ENCODE measurements at regions not wholly inside any gene's neighbourhood (a gene's known extent, or its start where the extent isn't known, plus 50 kb on each side); places are given as distances from the start of the nearest gene placed in this dataset.

DNA sequence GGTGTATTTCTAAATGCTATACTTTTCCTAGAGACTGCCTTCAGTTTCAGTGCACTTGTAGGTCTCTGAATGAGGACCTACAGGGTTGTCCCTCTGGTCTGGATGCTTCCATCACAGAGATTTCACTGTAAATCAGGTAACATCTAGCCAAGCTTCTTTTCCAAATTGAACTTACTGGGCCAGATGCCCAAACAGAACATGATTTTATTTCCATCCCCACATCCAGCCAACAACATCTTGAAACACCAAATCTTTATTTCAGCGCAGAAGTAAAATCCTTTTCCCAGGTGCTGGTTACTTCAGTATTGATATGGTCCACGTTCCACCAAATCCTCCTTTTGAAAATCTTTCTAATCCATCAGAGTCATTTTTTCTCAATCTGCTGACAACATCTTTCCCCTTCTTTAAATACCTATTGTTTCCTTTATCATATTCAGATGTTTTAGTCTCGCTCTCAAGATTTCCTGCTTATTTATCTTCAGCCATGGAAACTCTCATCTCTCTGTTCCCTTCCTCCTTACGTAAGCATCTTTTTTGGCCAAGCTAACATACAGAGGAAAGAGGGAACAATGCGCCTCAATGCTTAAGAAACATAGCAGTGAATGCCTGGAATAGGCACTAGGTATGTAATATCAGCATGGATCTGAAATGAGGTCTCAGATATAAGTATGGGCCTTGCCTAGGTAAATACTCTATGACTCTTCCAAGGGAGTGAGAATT lies 201.2 kb upstream of the MTNR1B start:
- DNase-seq = no peak

DNA sequence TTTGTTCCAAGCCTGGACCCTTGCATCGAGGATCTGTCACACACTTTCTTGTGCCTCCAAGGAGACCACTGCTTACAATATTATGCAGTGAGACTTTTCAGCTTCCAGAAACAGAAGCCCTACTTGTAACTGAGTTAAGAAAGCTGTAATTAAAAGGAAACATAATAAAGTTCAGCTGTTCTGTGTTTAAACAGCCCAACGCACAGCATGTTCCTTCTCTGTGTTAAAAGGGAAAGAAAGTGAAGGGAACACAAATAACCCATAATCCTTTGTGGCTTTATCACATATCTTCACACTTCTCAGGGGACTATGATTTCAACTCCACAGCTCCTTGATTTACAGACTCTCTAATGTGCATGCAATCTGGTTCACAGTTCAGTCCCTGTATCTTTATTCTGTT lies 200.3 kb upstream of the MTNR1B start:
- no peak for DNase-seq

DNA sequence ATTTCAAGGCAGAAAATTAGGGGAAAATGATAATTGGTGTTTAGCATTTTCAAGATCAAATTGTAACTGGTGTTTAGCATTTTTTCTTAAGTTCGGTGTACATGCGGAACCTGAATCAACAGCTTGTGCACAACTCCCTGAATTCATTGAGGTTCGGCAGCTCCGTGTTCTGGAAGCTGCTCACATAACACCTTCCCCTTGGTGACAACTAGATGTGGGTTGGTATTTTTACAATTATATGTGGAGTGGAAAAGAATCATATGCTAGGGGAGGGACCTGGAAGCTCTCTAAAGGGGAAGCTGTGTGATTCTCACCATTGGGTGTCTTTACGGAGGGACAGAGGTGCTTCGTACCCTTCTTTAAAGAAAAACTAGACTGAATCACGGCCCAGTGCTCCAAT lies 199.0 kb upstream of the MTNR1B start:
- no peak for DNase-seq

DNA sequence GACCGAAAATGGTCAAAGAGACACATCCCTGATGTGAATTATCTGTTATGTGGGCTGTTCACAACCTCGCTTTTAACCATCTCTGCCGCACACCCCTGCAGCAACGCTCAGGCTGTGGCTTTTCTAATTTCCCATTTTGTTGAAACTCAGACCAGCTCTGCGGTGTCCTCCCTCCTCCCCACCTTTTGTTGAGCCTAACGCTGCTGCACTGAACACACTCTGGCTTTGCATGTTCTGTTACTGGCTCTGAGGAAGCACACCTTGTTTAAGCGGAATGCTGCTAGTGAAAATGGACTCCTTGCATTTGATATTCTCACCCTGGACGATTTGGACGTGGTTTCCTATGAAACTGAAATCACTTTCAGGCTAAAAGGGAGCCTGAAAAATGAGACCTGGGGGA lies 198.5 kb upstream of the MTNR1B start:
- no peak for DNase-seq

DNA sequence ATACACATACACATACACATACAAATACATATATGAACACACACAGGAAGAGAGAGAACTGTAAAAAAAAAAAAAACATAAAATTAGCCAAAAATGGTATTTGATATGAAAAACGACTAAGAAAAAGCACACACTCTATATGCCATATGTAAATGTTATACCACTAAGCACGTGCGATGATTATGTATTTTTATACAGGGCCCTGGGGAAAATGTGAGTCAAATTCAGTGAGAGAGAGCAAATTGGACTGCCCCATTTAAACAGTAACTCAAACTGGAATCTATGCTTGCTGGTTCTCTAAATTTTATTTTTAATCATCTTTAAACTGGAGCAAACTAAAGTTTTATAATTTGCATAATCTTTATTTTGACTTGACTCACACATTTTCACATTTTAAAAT lies 197.8 kb upstream of the MTNR1B start:
- no peak for DNase-seq

DNA sequence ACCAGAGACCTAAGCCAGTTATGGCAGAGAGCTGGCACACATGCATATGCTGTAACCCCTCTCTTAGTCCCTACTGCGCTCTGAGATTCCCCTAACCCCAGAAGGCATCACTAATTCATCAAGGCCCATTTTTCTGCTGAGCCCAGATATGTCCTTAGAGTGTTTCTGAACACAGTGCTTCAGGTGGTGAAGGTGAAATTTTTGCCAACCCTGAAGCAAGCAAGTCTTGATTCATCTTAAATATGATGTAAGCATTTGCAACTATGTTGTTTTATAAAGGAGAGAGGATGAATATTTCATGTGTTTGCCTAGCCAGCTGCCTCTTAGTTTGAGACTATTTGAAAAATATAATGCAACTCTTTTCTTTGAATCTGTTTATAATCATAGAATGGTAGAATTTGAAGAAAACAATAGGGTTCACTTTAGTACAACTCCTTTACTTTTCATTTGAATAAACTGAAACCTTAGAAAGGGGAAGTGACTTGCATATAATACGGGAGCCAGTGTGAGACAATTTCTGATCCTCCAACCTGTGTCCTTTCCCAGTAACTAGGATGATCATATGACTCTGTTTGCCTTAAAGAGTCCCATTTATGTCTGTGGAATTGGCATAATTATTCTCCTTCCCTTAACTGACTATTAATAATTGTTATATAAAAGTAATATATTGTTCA lies 194.3 kb upstream of the MTNR1B start:
- DNase-seq = no peak

DNA sequence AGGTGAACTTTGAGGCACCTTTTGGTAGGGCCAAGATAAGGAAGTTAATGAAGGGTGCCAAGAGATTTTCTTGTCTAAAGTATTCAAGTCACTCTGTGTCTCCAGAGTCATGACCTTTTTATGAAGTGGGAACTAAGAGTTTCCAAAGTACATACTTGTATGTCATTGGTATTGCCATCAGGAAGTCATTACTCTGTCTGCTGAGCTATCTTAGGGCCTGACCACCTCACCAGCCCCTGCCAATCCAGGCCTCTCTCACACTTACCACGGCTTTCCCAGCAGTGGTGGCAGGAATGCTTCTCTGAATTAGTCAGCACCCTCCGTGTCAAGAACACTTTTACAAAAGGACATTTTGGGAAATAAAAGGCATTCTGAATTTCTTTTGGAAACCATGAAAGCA lies 192.8 kb upstream of the MTNR1B start:
- DNase-seq = no peak

DNA sequence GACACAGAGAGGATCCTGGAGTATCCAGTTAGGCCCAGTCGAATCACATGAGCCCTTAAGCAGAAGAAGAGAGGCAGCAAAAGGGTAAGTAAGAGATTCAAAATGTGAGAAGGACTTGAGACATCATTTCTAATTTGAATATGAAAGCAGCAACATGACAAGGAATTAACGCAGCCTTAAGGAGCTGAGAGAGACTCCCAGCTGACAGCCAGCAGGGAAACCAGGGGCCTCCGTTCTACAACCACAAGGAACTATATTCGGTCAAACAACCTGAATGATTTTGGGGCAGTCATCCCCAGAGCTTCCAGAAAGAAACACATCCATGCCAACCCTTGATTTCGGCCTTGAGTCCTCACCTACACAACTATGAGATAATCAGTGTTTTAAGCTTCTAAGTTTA lies 189.7 kb upstream of the MTNR1B start:
- no peak for DNase-seq

DNA sequence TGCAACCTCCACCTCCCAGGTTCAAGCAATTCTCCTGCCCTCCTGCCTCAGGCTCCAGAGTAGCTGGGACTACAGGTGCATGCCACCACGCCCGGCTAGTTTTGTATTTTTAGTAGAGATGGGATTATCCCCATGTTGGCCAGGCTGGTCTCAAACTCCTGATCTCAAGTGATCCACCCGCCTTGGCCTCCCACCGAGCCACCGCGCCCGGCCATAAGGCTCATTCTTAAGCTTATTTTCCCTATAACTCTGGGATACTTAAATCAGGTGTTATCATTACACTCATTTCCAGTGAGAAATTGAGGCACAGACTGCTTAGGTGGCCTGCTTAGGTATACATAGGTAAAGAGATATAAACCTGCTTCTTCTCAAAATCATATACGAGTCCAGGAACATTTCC lies 188.3 kb upstream of the MTNR1B start:
- DNase-seq = no peak

DNA sequence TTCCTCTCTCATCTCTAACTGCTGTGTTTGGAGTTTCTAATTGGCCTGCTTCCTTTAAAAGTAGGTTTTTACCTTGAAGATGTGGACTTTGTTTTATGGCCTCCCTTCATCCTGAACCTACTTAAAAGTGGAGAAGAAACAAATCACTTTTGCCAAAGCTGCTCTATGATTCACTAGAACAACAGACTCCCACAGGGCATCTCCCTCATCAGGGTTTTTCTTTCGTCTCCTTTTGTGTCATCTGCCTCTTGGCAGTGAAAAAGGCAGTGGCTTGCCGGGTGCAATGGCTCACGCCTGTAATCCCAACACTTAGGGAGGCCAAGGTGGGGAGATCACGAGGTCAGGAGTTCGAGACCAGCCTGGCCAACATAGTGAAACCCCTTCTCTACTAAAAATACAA lies 186.6 kb upstream of the MTNR1B start:
- no peak for DNase-seq

DNA sequence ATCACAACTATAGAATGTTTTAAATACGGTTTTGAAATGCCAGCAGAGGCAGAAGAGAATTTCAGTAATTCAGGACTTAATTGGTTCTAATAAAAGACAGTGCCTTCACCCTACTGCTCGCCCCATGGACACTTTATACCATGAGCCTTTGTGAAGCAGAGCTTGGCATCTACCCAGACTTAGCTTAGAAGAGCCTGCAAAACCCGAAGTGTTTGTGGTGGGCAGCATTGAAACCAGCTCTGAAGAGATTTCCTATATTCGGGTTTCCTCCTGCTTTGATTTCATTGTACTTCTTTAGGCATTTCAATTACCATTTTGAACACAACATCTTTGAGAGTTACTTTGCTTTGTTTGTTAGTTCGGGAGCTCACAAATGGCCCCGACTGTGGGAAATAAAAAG lies 185.1 kb upstream of the MTNR1B start:
- DNase-seq = no peak

DNA sequence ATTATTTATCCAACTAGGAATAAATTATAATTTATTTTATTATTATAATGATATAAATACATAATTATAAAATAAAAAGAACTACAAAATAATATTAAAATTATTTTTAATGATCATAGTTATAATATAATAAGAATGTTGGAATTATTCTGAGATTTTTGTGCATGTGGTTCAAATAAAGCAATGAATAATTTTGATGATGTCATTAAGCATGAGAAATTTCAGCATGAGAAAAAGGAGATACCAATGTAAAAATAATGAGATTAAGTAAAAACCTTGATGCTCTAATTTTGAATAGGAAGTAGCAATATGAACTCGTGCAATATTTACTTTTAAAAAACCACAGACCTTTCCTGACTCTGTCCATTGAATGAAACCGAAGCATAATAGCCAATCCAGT lies 181.8 kb upstream of the MTNR1B start:
- DNase-seq = no peak

DNA sequence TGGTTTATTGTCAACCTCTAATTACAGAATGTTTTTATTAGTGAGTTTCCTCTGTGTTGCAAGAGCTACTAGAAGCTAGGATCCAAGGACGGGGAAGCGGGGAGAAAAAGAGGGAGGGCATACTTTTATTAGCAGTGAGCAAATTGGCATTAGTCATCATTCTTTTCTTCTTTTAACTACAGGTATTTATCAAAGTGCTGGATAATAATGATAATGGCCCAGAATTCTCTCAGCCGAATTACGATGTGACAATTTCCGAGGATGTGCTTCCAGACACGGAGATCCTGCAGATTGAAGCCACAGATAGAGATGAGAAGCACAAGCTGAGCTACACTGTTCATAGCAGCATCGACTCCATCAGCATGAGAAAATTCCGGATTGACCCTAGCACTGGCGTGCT lies 179.7 kb upstream of the MTNR1B start:
- no peak for DNase-seq

DNA sequence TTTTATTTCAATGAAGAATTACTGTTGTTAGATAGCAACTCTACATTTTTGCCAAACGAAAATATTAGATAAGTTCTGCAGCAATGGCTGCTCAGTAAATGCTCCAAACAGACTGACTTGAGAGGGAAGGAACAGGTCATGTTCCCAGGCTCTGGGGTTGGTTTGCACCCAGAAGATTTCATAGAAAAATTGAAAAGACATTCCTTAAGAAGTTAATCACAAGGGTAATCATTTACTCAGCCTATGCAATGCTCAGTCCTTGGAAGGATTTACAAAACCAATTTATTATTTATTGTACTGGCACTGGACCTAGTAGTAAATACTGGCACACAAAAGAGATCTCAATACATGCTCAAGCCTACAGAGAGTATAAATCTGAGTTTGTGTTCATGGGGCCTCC lies 179.1 kb upstream of the MTNR1B start:
- no peak for DNase-seq

DNA sequence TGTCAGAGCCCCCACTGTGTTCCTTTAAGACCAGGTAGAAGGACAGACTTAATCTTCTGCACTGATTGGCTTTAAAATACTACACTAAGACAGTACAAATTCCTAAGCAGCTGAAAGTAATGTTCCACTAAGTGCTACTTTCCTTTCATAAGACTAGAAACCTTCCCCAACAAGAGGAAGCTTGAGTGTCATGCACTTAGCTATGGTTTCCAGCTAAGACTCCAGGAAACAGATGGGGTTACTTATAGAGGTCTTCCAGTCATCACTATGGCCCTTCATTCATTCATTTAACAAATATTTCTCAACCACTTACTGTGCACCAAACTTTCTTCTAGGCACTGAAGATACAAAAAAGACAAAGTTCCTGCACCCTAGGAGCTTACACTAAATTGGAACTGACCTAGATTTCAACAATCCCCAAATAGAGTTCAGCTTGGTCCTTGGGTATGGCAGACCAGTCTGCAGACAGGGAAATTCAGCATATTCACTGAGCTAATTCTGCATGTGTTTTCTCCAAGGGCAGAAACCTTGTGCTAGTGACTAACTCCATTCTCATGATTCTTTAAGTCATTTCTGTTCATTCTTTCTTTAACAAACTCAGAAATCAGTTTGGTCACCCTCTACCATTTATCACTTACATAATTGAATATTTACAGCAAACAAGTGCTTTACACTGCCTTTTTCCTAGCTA lies 178.4 kb upstream of the MTNR1B start:
- DNase-seq = no peak

DNA sequence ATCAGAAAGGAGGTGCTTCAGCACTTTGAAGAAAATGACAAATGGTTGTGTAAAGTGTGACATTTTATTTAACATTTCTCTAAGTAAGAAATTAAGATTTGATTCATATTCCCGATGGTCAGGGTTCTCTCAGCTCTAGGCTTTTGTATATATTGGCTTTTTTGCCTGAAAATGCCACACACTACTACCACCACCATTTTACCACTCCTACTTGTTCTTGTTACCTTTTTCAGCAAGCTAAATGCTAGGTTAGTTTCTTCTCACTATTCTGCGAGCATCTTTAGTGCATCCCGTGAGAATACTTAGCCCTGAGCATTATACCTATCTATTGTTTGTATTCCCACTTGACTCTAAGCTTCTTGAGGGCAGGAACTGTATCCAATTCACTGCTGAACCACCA lies 177.6 kb upstream of the MTNR1B start:
- DNase-seq = no peak

DNA sequence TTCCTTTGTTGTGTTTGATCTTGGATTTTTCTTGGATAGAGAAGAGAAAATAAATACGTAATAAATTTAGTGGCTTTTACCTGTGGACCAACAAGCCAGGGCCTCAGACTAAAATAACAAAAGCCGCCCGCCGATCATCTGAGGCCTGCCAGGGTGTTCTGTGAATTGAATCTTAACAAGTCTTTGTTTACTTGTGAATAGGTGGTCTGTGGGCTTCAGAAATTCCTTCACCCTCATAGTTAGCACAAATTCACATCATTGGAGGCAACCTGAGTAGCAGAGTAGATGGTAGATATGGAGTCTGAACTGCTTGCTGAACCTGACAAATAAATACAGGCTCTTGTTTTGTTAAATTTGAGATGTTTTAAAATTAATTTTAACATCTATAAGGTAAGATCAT lies 176.3 kb upstream of the MTNR1B start:
- DNase-seq = no peak

DNA sequence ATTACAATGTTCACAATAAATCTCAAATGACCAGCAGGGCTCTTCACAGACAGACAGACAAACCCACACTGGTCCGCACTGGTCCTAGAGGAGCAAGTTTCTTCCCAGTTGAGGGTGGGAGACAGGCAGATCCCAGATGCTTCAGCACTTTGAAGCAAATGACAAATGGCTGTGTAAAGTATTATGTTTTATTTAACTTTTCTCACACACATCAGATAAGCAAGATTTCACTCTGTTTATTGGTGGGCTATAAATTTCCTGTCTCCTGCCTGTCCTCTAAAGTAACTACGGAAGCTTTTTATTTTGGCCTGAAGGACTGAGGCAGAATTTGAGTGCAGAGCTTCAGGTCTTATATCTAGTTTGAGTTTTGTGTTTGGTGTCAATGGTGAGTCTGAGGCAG lies 174.7 kb upstream of the MTNR1B start:
- no peak for DNase-seq

DNA sequence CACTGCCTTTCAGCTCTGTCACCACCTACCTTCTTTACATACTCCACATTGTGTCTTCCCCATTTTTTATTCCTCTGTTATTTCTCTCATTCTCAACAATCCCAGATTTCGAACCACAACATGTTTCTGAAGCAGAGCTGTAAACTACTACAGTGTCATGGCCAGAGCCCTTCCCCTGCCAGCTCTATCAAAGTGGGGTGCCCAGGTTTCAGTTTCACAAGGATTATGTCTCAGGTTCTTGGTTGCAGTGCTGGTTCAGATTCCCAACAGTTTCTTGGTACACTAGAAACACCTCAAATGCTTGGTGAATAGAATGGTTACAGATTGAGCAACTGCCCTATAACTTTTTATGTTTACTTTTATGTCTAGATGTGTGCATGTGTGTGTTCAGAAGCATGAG lies 172.7 kb upstream of the MTNR1B start:
- no peak for DNase-seq

DNA sequence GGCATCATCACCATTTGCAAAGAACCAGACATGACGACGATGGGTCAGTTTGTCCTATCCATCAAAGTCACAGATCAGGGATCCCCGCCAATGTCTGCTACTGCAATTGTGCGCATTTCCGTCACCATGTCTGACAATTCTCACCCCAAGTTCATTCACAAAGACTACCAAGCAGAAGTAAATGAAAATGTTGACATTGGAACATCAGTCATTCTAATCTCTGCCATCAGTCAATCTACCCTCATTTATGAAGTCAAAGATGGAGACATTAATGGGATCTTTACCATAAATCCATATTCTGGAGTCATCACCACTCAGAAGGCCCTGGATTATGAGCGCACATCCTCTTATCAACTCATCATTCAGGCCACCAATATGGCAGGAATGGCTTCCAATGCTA lies 171.6 kb upstream of the MTNR1B start:
- no peak for DNase-seq

DNA sequence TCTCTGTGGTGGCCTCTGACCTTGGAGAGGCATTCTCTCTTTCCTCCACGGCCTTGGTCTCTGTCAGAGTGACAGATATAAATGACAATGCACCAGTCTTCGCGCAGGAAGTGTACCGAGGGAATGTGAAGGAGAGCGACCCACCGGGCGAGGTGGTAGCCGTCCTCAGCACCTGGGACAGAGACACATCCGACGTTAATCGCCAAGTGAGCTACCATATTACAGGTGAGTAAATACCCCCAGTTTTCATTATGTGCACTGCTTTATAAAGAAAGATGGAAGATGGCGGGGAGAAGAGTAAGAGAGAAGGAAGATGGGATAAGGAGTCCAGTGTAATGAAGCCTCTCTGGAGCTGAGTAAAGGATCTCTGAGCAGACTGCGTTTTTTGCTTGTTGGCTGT lies 167.8 kb upstream of the MTNR1B start:
- DNase-seq = no peak

DNA sequence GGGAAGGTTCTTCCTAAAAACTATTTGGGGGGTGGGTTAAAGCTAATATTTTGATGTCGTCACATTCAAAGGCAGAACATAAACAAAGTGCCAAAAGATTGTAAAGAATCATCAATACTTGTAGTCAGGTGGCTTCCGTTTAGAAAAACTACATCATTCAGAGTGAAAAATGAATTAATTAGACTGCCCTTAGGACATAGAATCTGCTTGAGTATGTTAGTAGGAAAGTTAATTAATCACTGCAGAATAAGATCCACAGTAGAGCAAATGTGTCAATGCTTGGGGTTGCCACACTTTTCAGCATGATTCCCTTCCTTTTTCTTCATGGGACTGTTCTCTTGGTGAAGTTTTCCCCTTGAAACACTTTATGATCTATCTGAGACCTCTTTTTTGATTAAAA lies 166.8 kb upstream of the MTNR1B start:
- DNase-seq = no peak

DNA sequence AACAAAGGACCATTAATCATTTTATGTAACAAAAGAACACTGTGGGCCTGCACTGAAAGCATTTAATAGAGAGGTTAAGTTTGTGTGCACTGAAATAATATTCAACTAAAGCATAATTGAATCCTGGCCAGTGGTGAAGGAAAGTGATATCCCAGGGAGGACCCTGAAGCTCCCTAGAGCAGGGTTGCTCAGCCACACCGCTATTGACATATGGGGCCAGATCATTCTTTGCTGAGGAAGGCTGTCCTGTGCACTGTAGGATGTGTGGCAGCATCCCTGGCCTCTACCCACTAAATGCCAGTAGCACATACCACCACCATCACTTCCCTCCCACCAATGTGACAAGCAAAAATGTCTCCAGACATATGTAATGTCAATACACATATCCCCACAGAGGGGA lies 166.1 kb upstream of the MTNR1B start:
- DNase-seq = no peak

DNA sequence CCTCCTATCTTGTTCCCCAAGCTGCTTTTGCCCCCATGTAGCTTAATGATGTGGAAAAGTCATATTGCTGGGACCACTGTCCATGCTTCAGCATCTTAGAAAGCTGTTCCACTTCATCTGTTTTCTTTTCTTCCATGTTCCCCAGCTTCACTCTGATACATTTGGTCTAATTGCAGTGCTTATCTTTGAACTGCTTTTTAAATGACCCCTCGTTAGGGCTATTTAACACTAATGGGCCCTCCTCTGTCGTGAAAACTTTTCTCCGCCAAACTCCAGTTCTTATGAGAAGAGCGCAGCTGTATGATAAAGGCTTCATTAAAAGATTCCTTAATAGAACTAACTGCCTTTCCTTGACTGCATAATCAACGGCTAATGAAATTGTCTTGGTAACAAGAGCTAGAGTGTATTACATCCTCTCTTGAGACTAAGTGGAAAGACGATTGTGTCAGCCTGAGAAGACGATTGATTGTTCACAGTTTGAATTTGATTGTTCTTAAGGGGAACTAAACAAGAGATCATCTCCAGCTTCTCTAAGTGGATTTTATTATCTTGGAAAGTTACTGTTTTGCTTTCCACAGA lies 165.0 kb upstream of the MTNR1B start:
- no peak for DNase-seq
